GM20431 (cell line): ENCODE measurements at regions not wholly inside any gene's neighbourhood (a gene's known extent, or its start where the extent isn't known, plus 50 kb on each side); places are given as distances from the start of the nearest gene placed in this dataset.

Source experiments
- in situ Hi-C: fragments of 300-500 bp; cut with MseI, MboI; formaldehyde crosslinking; loops from one replicate; pipeline ENCODE4 v1.15.0; 2020; ENCODE audit warnings: low sequenced_read_pairs; ENCODE audit not compliant: unreplicated experiment

GRCh38 chr9:16316911-16317817 lies 553.3 kb downstream of the BNC2 start:
- in situ Hi-C loops: no loop called here

- in situ Hi-C loops: no loop called here
Observed at GRCh38 chr9:16318516-16319060, 551.9 kb downstream of the BNC2 start.

GRCh38 chr9:16319646-16320045 lies 550.8 kb downstream of the BNC2 start:
- in situ Hi-C loops: no loop called here

- in situ Hi-C loops: no loop called here
Observed at GRCh38 chr9:16320338-16320902, 550.0 kb downstream of the BNC2 start.

- in situ Hi-C loops: no loop called here
Observed at GRCh38 chr9:16321461-16322119, 548.9 kb downstream of the BNC2 start.

- in situ Hi-C loops: no loop called here
Observed at GRCh38 chr9:16322849-16323248, 547.6 kb downstream of the BNC2 start.

- in situ Hi-C loops: no loop called here
Observed at GRCh38 chr9:16325966-16326365, 544.5 kb downstream of the BNC2 start.

- in situ Hi-C loops: no loop called here
Observed at GRCh38 chr9:16328349-16328748, 542.1 kb downstream of the BNC2 start.

- in situ Hi-C loops: no loop called here
Observed at GRCh38 chr9:16329671-16330113, 540.8 kb downstream of the BNC2 start.

- in situ Hi-C loops: no loop called here
Observed at GRCh38 chr9:16331031-16331430, 539.4 kb downstream of the BNC2 start.

GRCh38 chr9:16331527-16331926 lies 538.9 kb downstream of the BNC2 start:
- in situ Hi-C loops: no loop called here

- in situ Hi-C loops: no loop called here
Observed at GRCh38 chr9:16333691-16334090, 536.8 kb downstream of the BNC2 start.

GRCh38 chr9:16335788-16336580 lies 534.5 kb downstream of the BNC2 start:
- in situ Hi-C loops: no loop called here

GRCh38 chr9:16336833-16337232 lies 533.6 kb downstream of the BNC2 start:
- in situ Hi-C loops: no loop called here

GRCh38 chr9:16337322-16338029 lies 533.0 kb downstream of the BNC2 start:
- in situ Hi-C loops: no loop called here

- in situ Hi-C loops: no loop called here
Observed at GRCh38 chr9:16341177-16341576, 529.3 kb downstream of the BNC2 start.

GRCh38 chr9:16342246-16343020 lies 528.0 kb downstream of the BNC2 start:
- in situ Hi-C loops: no loop called here
